ENCODE measurements at regions not wholly inside any gene's neighbourhood (a gene's known extent, or its start where the extent isn't known, plus 50 kb on each side); places are given as distances from the start of the nearest gene placed in this dataset.

DNA sequence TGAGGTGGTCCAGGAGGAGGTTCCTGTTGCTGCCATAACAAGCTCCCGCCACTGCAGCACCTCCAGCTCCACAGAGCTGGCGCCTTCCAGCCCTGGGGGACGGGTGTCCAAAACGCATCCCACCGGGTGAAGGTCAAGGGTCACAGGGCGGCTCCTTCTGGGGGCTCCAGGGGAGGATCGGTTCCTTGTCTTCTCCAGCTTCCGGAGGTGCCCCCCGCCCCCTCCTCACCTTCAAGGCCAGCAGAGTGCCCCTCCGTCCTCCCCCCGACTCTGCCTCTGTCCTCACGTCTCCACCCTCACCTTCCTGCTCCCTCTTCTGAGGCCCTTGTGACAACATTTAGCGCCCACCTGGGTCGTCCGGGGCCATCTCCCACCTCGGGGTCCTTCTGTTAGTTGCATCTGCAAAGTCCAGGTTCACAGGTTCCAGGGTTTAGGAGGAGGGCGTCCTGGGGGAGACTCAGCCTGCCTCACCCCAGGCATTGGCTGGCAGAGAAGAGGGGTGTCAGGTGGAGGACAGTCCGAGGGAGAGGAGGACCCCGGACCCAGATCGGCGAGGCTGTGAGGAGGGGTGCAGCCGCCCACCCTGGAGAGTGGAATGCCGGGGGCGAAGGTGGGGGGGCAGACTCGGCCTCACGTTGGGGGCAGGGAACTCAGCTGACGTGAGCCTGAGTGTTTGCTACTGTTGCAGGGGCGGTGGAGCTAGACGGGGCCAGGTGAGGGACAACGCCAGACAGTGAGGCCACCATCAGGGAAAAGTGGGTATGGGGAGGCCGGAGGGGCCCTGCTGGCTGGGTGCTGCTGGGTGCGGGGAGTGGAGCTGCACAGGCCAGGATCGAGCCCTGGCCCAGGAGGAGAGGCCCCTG, 205.5 kb upstream of the C14orf180 start:
- no peak for DNase-seq

DNA sequence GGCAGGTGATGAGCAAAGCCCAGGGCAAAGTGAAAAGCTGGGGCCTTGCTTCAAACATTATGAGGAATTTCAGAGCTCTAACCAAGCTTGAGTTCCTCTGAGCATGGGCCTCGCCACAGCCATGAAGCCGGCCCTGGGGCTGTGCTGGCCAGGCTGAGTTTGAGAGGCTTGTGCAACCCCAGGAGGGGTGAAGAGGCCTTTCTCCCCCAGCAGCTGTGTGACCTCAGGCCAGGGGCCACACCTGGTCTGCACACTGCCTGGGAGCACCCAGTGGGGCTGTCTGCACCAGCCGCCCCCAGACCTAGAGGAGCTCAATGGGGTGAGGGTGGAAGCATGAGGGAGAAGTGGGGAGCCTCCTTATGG, 204.9 kb upstream of the C14orf180 start:
- no peak for DNase-seq

DNA sequence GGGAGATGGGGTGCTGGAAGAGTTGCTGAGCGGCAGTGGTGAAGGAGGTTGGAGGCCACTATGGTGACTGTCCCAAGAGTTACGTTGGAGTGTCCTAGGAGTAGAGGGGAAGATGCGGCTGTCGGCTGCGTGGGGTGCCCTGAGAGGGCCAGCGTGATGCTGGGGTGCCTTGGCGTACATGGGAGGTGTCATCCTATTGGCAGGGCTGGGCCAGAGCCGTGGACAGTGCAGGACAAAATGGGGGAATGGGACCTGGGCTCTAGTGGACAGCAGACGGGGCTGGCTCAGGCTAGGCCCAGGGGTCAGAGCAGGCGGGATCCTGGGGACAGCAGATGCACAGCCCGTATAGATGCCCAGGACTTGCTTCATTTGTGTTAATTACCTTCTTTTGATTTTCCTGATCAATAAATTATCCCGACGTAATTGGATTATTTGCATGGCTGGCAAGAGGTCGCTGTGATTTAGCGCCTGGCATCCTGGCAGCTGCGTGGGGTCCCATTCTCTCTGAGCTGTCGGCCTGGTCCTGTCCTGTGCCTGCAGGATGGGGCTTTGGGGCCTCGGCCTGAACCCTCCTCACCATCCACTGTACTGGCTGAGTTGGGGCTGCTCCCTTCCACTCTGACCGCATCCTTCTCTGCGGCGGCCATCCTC, 203.9 kb upstream of the C14orf180 start:
- no peak for DNase-seq

DNA sequence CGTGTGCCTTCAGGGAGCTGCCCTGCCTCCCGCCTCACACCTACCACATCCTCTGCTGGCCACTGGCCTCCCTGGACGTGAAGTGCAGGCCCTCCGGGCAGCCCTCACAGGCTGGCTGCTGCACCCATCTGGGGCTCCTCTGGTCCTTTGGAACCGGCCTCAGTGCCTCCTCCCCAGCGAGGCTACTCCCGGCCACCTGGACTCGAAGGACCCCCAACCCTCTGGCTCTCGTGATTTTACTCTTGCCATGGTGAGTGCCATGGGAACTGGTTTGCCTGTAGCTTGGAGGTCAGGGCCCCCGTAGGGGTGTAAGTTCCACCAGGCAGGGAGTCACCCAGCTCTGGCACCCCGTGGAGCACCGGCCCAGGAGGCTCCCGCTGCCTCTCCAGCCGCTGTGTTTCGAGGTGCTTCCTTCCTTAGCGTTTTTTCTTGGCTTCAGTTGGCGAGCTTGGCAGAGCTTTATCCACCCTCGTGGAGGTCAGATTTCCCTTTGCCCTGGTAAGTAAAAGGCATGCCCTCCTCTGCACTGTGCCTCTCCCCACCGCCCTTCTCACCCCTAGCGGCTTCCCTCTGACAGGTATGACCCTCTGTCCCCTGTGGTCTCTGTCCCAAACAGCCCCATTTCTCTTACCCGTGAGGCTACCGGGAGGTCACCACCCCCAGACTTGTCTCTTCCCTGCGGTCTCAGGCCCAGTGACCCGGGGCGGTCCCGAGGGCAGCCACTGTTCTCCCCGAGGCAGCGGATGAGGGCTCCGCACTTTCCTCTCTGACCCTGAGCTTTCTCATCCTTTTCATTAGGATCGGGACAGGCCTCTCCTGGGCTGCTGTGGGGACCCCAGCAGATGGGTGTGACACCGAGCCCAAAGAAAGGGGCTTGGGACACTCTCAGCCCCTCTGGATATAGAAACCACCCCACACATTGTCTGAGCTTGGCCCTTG, 203.1 kb upstream of the C14orf180 start:
- DNase-seq, result no peak

DNA sequence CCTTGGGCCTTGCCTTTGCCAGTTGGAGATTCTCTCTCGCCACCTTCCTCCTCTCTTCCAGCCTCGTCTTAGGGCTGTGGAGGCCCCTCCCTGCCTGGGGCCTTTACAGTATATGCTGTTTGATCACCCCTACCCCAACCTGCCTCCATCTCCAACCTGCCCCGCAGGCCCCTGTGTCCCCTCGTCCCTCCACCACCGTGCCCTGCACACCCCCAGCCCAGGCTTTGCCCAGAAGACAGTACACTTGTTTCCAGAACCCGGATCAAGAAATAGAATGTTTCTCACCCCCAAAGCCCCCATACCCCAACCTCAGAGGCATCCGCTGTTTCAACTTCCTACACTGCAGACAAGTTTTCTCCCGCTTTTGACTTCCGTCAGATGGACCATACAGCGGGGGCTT, 202.3 kb upstream of the C14orf180 start:
- DNase-seq, result no peak

DNA sequence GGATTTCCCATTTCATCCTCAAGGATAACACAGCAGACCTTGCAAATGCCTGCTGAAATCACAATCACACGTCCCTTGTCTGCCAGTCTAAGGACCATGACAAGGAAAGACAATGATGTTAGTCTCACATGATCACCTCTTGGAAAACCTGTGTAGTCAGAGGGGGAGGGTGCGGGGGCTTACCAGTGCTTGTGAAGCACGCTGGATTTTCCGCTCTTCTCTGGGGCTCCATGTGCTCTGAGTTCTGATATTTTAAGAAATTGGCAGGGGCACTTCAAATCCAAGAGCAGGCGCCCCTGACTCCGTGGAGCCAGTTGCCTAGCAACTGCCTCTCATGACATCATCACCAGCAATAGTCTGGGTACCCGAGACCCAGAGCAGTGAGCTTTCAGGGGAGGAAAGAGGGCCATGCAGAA, 200.9 kb upstream of the C14orf180 start:
- no peak for DNase-seq

DNA sequence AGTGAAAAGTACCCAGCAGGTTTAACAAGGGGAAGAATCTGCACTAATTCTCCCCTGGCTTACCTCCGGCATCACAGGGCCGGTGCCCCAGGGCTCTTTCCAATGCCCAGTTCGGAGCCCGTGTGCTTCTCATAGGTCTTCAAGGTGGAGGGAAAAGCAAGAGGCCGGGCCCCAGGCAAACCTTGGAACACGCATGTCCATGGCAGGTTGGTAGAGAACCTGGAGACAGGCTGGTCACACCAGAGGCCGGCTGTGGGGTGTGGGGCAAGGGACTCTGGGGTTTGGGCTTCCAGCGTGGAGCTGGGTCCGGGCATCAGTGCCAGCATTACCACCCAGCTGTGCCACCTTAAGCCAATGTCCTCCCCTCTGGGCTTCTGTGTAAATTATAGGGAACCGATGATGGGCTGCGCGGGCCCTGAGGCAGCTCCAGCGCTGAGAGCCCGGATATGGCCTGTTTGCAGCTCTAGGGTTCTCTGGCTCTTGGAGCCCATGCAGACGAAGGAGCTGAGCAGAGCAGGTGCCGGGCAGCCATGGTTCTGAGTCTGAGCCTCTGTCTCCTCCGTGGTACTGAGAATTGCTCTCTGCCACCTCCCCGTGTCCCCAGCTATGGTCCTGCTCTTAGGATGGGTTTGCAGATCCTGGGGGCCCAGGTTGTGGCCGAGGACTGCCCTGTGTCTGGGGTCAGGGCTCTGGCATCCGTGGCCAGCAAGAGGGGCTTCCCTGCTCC, 197.0 kb upstream of the C14orf180 start:
- DNase-seq, result no peak

DNA sequence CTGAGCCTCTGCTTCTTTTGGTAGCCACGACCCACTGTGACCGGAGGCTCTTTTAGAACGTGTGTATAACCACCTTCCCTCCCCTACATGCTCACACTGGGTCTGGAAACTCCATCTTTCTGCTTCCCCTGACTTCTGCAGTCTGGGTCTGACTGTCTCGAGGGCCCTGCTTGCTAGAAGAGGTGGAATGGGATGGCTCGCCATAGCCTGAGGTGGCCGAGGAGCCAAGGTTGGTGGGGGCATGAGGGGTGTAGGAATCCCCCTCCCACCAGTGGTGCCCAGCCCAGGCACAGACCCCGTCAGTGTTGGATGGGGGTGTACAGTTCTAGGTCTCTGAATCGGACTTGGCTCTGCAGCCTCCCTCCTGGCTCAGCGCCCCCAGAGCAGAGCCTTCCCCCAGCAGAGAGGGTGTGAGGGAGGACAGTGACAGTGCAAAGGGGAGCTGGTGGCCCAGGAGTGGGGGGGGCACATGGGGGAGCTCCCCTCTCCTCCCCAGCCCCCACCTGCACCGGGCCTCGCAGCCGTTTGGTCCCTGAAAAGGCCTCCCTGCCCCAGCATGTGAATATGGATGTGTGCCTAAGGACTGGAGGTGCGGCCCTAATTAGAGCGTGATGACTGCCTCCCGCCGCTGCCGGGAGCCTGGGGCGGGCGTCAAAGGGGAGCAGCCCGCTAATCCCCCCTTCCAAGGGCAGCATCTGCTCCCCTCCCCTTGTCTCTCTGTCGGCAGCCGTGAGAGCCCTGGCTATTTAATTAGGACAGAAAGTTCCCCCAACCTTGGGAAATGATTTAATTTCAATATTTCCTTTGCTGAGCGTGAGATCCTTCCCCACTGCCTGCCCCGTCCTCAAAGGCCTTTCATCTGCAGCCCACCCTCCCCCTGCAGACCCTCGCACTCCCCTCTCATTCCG, 196.2 kb upstream of the C14orf180 start:
- DNase-seq, result no peak

DNA sequence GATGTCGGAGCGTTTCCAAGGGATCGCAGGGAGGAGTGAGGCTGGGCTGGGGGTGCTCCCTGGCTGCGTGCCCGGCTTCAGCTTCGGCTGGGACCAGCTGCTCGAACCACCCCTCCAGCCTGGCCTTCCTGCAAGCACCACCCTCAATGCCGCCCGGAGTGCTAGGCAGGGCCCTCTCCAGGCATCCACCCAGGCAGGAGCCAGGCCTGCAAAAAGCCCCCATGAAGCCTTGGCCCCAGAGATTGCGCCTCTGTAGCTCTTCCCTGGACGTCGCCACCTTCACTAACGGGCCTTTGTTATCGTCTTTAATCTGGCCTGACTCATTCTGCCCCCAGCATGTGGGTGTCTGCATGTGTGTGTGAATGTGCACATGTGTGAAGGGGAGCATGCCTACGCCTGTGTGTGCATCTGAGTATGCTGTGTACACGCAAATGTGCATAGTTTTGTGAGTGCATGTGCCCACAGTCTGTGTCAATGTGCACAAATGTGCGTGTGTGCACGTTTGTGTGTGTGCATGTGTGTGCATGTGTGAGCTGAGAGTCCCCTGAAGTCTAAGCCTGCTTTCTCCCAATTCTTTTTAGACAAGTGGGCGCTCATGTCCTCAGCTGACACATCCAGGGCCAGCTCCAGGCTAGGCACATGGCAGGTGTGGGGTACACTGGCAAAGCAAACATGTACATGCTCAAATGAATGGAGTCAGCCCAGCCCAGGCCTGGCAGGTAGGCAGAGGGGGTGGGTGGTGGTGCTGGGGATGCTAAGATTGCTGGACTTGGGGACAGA, 195.4 kb upstream of the C14orf180 start:
- no peak for DNase-seq

DNA sequence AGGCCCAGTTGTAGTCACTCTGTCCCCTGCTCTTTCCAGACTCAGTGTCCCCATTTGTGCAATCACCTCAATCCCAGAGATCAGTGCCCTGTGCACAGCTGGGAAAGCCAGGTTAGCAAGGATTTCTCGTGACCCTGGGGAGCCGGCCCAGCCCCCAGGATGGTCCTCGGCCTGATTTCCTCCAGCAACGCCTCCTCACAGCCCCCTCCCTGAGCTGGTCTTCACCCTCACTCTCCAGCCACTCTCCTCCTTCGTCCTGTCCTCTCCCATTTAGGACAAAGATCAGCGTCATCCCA, 194.8 kb upstream of the C14orf180 start:
- no peak for DNase-seq

DNA sequence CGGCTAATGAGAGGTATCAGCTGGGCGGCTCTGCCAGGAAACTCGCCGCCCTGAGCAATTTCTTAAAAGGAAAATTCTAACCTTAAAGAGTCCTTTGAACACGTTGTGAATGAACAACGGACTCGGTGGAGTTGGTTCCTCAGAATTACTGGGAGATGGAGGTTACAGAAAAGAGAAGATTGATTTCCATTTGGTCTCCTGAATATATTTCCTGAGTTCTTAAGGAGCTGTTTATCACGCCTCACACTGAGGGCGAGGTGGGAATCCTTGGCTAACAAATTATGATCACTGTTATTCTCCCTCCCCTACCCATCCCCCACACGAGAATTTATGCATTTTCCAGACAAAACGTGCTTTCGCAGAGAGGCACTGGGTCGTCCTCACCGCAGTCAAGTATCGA, 194.5 kb upstream of the C14orf180 start:
- DNase-seq, result no peak

DNA sequence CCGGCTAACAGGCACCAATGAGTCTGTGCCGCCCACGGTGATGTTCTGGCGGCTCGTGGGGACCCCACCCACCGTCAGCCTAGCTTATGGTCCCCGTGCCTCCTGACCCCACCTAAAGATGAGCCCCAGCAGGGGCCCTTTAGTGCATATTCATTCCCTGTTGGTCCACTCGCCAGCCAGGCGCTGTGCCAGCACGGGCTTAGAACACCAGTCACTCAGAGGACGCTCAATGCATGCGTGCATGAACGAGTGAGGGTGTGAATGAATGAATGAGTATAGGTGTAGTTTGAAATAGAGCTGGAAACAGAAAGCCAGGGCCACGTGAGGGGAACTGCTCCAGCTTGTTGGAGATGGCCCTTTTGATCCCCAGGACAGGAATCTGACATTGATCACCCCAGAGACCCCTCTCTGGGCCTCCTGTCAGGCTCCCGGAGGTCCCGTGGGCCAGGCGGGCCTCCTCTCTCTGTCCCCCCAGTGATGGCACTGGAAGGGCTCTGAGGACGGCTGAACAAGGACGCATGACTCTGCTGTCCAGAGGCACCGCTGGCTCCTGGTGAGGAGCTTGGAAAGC, 193.9 kb upstream of the C14orf180 start:
- no peak for DNase-seq

DNA sequence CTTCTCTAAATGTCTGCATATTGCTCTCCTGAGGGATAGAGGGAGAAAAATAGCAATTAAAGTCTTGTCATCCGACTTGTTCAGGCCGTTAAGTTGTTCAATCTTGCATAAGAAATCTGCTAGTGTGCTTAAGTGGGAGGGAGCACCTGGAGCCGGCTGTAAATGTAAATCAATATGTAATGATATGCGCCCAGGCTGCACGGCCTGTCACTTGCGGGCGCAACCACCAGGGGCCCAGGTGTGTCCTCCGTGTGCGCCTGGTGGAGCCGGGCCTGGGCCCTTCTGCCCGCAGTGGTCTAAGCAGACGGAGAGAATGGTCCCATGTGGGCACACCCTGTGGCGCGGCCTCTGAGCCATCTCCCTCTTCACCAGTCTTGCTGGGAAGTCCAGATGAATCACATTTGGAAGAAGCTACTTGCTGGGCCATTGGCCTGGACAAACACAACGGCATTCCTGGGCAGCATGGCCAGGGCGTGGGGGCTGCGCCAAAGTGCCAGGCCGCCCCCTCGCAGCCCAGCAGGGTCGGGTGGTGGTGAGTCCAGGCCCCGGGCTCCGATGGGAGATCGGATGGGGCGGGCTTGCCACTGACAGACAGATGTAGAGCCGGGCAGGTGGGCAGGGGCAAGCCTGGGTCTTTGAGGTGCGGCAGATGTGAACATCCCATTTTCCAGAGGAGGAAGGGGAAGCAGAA, 193.3 kb upstream of the C14orf180 start:
- DNase-seq, result no peak

DNA sequence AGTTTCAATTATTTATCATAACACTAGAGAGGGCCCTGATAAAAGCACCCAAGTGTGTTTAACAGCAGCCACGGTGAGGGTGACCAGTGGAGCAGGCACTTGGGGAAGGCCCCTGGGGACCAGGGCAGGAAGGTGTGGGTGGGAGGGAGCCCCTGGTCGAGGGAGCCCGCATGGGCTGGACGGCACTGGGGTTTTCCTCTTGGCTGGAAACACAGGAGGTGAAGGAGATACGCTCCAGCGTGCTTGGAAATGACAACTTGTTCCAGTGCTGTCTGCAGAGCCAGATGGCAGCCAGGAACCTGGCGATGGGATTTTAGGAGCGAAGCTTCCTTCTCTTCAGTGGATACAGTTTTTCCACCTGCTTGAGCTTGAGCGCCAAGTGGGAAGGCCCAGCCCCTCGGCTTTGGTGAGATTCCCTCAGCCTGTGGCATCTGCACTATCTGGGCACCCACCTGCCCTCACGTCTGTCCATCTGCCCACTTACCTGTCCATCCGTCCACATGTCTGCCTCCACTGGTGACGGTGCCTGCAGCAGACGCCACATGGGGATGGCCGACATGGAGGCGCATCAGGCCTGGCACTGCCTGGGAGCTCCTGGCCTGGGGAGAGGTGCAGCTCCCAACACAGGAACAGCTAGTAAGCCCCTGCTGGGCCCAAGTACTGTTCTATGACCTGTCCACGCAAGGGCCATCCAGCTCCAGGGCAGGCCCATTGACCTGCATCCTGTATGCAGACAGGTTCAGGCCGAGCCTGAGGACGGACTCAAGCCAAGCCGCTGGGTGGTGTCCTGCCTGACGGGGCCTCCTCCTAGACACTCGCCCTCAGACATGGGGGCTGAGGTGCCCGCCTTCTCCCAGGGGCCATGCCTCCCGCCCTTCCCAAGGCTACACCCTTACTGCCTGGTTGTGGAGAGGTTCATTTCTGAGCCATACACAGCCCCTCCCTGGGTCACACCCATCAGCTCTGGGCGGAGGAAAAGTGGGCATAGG, 192.2 kb upstream of the C14orf180 start:
- no peak for DNase-seq

DNA sequence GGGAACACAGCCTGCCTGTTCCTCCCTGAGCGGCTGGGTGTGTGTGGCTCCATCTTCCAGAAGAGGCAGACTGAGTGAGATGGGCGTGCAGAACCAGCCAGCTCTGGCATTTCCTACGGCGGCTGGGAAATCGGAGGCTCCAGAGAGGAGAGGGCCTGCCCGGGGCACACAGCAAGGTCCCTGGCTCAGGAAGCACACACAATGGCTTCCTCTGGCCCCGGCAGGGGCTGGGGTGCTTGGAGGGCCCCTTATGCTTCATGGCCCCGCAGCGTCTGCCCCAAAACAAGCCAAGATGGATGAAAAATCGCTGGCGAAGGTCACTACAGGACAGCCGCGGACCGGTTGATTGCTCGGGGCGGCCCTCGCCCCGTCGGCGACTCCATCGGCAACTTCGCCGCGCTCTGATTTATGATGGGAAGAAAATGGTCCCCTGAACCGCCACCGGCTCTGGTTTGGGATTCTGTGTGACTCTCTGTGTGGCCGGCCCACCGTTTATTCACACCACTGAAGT, 191.5 kb upstream of the C14orf180 start:
- no peak for DNase-seq

DNA sequence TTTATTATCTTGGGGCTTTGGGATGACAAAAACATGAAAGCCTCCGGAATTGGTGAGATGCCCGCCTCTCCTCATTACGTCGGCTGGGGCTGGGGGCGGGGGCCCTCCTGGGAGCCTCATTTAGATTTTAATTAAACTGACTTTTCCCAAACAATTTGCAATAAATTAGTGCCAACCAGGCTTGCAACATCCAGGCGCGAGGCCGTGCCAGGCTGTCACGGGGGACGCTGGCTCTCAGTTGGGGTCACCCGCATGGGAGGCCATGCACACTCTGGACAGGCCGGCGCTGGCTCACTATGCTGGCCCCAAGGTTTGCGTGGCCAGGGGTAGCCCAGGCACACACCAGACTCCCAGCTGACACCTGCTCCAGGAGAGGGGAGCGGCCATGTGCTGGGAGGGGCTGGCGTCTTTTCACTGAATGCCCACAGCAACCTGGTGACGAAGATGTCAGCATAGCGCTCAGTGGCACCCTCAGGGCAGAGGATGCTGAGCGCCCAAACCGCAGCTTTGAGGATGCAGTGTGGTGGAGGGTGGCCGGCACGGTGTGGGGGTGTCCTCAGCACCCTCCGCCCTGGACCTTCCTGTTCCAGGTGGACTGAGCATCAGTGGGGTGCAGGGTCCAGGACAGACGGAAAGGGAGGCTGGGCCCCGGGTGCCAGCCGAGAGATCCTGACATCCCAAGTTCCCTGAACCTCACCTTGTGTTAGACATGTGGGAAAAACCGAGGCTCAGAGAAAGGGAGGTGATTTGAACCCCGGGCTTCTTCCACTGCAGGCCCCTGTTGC, 190.8 kb upstream of the C14orf180 start:
- no peak for DNase-seq

DNA sequence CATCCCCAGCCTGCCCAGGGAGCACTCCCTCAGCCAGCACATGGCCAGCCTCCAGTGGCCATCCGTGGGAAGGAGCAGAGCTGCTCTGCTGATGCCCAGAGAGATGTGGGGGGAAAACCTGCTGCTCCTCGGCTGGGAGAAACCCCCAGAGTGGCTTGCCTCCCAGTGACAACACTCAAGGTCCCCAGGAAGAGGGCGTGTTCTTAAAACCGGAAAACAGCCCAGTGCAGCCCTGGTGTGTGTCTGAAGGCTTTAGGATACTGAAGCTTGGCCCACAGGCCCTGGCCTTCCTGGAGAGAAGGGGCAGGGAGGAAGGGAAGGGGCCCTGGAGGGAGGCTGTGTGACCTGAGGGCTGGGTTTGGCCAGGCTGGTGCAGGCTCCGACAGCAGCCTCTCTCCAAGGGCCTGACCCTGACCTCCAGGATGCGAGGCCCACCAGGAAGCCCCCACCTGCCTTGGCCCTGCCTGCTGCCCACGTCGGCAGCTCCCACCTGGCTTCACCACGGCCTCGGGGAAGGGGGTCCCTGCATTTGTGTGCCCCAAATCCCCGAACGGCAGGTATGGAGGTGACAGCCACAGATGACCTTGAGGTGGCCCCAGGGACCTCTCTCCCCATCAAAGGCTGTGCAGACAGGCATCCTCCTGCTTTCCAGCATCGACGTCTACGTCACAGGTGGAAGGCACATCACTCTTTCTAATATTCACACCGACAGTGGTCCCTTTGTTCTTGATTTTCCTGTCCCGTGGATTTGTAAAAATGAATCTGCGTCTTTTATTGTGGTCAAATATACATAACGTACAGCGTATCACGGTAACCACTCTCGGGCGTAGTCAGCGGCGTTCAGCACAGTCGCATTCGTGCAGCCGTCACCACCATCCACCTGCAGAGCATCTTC, 190.0 kb upstream of the C14orf180 start:
- DNase-seq, result no peak
